GM13976 (cell line): ENCODE measurements at regions not wholly inside any gene's neighbourhood (a gene's known extent, or its start where the extent isn't known, plus 50 kb on each side); places are given as distances from the start of the nearest gene placed in this dataset.
"Not testable (repeated sequence)": the region's sequence is repeated elsewhere in the genome, so short reads cannot be mapped to it uniquely, and the experiment has no call there.

Experiments used
- DNase-seq: peaks from one replicate; pipeline ENCODE4 v3.0.0; 2012; ENCODE audit warnings: low spot score
- in situ Hi-C: fragments of 300-500 bp; cut with MboI; formaldehyde crosslinking; loops from one replicate; pipeline ENCODE4 v1.12.0; 2022; ENCODE audit warnings: low sequenced_read_pairs, mixed read lengths, inconsistent platforms; ENCODE audit not compliant: unreplicated experiment
- TF ChIP-seq, protein P1 (sequence below): IDR thresholded peaks from 2 replicates; pipeline ENCODE4 v1.5.1; 2012; ENCODE audit warnings: borderline replicate concordance, mild to moderate bottlenecking; ENCODE audit not compliant: insufficient read depth; ENCODE audit errors: extremely low read depth, missing control alignments, control extremely low read depth

DNA sequence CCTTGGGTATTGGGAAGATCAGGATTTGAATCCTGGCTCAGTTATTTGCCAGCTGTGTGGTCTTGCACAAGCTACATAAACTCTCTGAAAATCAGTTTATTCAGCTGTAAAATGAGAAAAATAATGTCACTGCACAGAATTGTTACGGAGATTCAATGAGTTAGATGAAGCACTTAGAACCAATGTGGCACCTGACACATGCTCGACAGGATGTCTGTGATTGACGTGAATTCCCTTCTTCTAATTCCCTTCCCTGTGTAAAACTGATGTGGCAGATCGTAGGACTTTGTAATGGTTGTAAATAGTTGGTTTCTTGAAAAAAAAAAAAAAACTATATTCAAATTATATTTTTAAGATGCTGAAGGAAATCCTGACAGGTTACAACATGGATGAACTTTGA, 249.9 kb upstream of the MKLN1 start:
- in situ Hi-C loops = no loop called here
- no peak for DNase-seq
- TF ChIP-seq, protein P1, sequence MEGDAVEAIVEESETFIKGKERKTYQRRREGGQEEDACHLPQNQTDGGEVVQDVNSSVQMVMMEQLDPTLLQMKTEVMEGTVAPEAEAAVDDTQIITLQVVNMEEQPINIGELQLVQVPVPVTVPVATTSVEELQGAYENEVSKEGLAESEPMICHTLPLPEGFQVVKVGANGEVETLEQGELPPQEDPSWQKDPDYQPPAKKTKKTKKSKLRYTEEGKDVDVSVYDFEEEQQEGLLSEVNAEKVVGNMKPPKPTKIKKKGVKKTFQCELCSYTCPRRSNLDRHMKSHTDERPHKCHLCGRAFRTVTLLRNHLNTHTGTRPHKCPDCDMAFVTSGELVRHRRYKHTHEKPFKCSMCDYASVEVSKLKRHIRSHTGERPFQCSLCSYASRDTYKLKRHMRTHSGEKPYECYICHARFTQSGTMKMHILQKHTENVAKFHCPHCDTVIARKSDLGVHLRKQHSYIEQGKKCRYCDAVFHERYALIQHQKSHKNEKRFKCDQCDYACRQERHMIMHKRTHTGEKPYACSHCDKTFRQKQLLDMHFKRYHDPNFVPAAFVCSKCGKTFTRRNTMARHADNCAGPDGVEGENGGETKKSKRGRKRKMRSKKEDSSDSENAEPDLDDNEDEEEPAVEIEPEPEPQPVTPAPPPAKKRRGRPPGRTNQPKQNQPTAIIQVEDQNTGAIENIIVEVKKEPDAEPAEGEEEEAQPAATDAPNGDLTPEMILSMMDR = no peak

DNA sequence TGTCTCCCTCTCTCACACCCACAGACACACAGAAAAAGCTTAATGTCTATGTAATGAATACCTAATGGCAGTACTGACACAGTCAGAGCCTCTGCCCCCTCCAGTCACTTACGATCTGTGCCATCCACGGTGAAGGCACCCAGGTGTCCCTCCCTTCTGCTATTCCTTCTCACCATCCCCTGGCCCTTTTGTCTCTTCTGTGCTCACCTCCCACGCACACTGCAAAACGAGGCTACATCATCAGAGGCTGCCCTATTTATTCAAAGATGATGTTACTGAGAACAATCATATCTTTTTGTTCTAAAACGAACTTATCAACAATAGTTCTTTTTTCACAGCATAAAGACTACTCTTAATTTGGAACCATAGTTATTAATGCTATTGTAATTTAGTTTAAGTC, 246.9 kb upstream of the MKLN1 start:
- no peak for DNase-seq
- in situ Hi-C loops = no loop called here
- TF ChIP-seq, protein P1 = no peak

DNA sequence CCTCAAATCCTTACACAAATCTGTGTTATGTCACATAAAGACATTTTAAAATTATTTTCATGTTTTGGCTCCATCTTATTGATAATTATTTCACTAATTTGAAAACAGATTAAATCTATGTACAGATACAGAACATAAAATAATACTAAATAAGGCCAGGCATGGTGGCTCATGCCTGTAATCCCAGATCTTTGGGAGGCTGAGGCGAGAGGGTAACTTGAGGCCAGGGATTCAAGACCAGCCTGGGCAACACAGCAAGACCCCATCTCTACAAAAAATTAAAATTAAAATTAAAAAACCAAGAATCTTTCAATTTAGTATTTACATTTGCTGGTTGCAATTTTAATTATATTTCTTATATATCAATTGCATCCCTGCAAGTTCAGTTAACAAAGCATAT, 246.4 kb upstream of the MKLN1 start:
- no peak for DNase-seq
- TF ChIP-seq, protein P1 = no peak
- in situ Hi-C loops = no loop called here

DNA sequence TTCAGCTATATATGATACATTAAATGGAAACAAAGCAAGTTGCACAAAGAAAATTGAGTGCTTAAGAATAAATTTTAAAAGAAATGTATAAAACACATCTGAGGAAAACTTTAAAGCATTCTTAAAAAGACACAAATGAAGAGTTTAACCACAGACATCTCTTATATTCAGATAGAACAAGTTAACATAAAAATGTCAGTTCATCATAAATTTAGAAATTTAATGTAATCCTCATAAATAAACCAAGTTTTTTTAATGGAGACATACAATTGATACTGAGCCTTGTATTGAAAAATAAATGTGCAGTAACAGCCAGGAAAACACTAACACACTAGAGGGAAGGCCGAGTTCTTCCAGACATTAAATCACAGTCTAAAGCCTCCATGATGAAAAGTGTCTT, 243.9 kb upstream of the MKLN1 start:
- in situ Hi-C loops = no loop called here
- TF ChIP-seq, protein P1 = no peak
- DNase-seq = no peak

DNA sequence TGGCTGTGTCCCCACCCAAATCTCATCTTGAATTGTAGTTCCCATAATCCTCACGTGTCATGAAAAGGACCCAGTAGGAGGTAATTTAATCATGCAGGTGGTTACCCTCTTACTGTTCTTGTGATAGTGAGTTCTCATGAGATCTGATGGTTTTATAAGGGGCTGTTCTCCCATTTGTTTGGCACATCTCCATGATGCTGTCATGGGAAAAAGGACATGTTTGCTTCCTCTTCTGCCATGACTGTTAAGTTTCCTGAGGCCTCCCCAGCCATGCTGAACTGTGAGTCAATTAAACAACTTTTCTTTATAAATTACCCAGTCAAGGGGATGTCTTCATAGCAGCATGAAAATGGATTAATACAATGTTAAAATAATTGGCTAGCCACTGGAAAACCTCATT, 243.3 kb upstream of the MKLN1 start:
- in situ Hi-C loops, DNase-seq: not testable (repeated sequence)

DNA sequence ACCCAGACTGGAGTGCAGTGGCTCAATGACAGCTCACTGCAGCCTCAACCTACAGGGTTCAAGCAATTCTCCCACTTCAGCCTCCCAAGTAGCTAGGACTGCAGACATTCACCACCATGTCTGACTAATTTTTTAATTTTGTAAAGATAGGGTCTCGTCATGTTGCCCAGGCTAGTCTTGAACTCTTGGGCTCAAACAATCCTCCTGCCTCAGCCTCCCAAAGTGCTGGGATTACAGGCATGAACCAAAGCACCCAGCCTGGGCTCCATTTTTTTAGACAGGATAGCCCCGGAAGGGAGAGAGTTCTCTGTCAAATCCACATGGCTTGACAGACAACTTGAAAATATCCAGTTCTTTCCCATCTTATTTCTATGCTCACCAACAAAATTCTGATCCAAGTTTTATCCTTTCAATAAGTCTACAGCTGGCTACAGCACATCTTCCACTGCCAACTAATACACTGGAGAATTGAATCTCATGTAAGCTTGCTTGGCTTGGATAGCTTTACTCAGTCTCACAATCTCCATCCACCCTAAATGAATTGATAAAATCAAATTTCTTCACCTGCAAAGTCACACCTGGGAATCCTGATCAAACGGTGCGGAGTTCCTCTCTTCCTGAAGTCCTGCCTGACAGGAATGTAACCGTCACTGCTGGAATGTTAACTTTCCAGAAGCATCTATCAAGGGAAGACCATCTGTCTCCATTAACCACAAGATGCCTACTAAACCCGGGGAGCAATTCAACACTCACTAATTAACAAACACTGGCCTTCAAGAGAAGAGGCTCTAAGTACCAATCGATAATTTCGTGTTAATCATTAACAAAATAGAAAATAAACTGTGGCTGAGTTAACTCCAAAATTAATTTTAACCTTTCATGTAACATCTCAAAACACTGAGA, 239.7 kb upstream of the MKLN1 start:
- in situ Hi-C loops = no loop called here
- TF ChIP-seq, protein P1 = no peak
- DNase-seq = no peak

DNA sequence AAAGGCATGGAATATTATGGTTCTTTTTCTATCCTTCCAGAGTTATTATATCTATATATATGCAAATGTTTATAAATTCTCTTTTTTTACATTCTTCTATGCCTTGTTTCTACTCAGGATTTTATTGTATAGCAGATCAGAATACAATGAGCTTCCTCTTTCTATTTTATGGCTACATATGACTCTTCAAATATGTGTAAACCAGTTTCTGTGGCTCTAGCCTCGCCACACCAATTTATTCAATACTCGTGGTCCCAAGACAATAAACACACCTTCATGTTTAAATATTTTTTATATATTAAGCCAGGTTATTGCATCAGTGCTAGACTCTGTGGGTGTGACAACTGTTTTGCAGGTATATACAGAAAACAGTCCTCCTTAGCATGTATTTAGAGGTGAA, 237.5 kb upstream of the MKLN1 start:
- DNase-seq = no peak
- in situ Hi-C loops = no loop called here

More for the DNA sequence above, 237.5 kb upstream of the MKLN1 start:
- TF ChIP-seq, protein P1 = no peak
